ENCODE measurements at regions not wholly inside any gene's neighbourhood (a gene's known extent, or its start where the extent isn't known, plus 50 kb on each side); places are given as distances from the start of the nearest gene placed in this dataset.

- no peak for DNase-seq
Measured at GRCh38 chr12:43004908-43005307, 415.4 kb upstream of the PRICKLE1 start.

- DNase-seq, result no peak
Measured at GRCh38 chr12:43004141-43004540, 414.6 kb upstream of the PRICKLE1 start.

- DNase-seq, result no peak
Measured at GRCh38 chr12:42996869-42997431, 407.4 kb upstream of the PRICKLE1 start.

GRCh38 chr12:42992826-42993225, 403.3 kb upstream of the PRICKLE1 start:
- no peak for DNase-seq

- DNase-seq, result no peak
Measured at GRCh38 chr12:42990387-42990786, 400.8 kb upstream of the PRICKLE1 start.

GRCh38 chr12:42987216-42987650, 397.7 kb upstream of the PRICKLE1 start:
- DNase-seq, result no peak

- DNase-seq, result no peak
Measured at GRCh38 chr12:42985506-42985905, 396.0 kb upstream of the PRICKLE1 start.

GRCh38 chr12:42982828-42983227, 393.3 kb upstream of the PRICKLE1 start:
- no peak for DNase-seq

GRCh38 chr12:42981379-42981778, 391.8 kb upstream of the PRICKLE1 start:
- DNase-seq, result no peak

GRCh38 chr12:42980441-42980840, 390.9 kb upstream of the PRICKLE1 start:
- no peak for DNase-seq

- no peak for DNase-seq
Measured at GRCh38 chr12:42979746-42980145, 390.2 kb upstream of the PRICKLE1 start.

- no peak for DNase-seq
Measured at GRCh38 chr12:42978708-42979107, 389.2 kb upstream of the PRICKLE1 start.

GRCh38 chr12:42977451-42978230, 388.1 kb upstream of the PRICKLE1 start:
- DNase-seq, result no peak

GRCh38 chr12:42976620-42977019, 387.1 kb upstream of the PRICKLE1 start:
- no peak for DNase-seq

GRCh38 chr12:42976122-42976521, 386.6 kb upstream of the PRICKLE1 start:
- no peak for DNase-seq

GRCh38 chr12:42969355-42969754, 379.8 kb upstream of the PRICKLE1 start:
- DNase-seq, result no peak

GRCh38 chr12:42968426-42968825, 378.9 kb upstream of the PRICKLE1 start:
- DNase-seq, result no peak

GRCh38 chr12:42967850-42968249, 378.3 kb upstream of the PRICKLE1 start:
- DNase-seq, result no peak

GRCh38 chr12:42963988-42964387, 374.4 kb upstream of the PRICKLE1 start:
- DNase-seq, result no peak

- no peak for DNase-seq
Measured at GRCh38 chr12:42962384-42962783, 372.8 kb upstream of the PRICKLE1 start.

- no peak for DNase-seq
Measured at GRCh38 chr12:42961395-42961794, 371.8 kb upstream of the PRICKLE1 start.

- DNase-seq, result no peak
Measured at GRCh38 chr12:42960087-42960527, 370.6 kb upstream of the PRICKLE1 start.

GRCh38 chr12:42958291-42958674, 368.7 kb upstream of the PRICKLE1 start:
- no peak for DNase-seq

- DNase-seq, result no peak
Measured at GRCh38 chr12:42957561-42958290, 368.2 kb upstream of the PRICKLE1 start.

Measured in GF-D8 (cell line).